ENCODE measurements at regions not wholly inside any gene's neighbourhood (a gene's known extent, or its start where the extent isn't known, plus 50 kb on each side); places are given as distances from the start of the nearest gene placed in this dataset.
A peak's percentile ranks its signal among the peaks of the same experiment; 100 is the strongest.

DNA sequence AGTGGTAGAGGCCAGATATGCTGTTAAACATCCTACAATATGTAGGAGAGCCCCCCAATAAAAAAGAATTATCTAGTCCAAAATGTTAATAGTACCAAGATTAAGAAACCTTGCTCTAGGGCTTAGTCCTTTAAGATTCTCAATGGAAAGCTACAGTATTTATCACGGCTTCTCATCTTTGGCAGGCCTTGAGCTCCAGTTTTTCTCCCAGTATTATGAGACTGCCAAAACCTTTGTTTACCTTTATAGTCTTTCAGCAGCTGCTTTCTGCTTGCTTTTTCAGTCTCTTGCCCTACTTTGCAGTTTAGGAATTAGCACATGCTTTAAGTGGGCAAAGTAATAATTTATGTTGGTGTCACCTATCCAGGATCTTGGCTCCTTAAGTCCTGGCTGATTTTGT lies 59.7 kb downstream of the NHLRC1 start:
- DNase-seq (ENCODE audit: low read depth) = no peak
- no peak overlapping the region for H3K4me3 ChIP-seq (ENCODE audit: low read depth, low read length)
- TF ChIP-seq, protein P1, sequence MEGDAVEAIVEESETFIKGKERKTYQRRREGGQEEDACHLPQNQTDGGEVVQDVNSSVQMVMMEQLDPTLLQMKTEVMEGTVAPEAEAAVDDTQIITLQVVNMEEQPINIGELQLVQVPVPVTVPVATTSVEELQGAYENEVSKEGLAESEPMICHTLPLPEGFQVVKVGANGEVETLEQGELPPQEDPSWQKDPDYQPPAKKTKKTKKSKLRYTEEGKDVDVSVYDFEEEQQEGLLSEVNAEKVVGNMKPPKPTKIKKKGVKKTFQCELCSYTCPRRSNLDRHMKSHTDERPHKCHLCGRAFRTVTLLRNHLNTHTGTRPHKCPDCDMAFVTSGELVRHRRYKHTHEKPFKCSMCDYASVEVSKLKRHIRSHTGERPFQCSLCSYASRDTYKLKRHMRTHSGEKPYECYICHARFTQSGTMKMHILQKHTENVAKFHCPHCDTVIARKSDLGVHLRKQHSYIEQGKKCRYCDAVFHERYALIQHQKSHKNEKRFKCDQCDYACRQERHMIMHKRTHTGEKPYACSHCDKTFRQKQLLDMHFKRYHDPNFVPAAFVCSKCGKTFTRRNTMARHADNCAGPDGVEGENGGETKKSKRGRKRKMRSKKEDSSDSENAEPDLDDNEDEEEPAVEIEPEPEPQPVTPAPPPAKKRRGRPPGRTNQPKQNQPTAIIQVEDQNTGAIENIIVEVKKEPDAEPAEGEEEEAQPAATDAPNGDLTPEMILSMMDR (IDR thresholded peaks at IDR 0.05; ENCODE audit: insufficient read depth, low read length) = no peak

DNA sequence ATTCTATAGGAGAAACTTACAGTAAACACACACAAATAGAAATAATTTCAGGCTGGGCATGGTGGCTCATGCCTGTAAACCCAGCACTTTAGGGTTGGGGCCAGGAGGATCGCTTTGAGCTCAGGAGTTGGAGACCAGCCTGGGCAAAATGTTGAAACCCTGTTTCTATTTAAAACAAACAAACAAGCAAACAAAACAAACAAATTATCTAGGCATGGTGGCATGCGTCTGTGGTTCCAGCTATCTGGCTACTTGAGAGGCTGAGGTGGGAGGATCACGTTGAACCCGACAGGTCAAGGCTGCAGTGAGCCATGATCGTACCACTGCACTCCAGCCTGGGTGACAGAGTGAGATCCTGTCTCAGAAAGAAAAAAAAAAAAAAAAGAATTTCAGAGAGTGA lies 64.0 kb downstream of the NHLRC1 start:
- DNase-seq (ENCODE audit: low read depth) = no peak
- TF ChIP-seq, protein P1 (IDR thresholded peaks at IDR 0.05; ENCODE audit: insufficient read depth, low read length) = no peak
- H3K4me3 ChIP-seq (ENCODE audit: low read depth, low read length) = no peak overlapping the region

DNA sequence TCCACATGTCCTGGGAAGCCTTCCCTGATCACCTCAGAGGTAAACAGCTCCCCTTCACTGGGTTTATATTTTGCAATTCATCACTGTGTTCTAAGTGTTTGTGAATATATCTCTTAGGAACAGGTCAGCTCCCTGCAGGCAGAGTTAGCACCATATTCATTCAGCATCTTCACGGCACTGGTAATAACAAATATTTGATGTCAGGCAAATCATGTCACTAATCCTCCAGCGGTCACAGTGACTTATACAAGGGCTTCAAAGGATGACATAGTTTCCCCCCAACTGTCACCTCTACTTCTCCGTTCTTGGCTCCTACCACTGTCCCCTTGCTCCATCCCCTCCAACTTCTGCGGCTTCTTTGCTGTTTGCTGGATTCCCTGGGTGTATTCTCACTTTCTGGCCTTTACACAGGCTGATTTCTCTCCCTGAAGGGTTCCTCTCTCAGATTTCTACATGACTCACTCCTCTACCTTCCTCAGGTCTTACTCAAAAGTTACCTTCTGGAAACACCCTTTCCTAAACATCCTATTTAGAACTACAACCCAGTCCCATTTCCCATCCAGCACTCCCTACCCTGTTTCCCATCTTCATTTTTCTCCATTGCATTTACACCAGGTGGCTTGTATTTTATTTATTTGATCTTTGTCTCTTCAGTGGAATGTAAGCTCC lies 66.6 kb downstream of the NHLRC1 start:
- no peak for DNase-seq (ENCODE audit: low read depth)
- TF ChIP-seq, protein P1 (IDR thresholded peaks at IDR 0.05; ENCODE audit: insufficient read depth, low read length) = no peak
- no peak overlapping the region for H3K4me3 ChIP-seq (ENCODE audit: low read depth, low read length)

DNA sequence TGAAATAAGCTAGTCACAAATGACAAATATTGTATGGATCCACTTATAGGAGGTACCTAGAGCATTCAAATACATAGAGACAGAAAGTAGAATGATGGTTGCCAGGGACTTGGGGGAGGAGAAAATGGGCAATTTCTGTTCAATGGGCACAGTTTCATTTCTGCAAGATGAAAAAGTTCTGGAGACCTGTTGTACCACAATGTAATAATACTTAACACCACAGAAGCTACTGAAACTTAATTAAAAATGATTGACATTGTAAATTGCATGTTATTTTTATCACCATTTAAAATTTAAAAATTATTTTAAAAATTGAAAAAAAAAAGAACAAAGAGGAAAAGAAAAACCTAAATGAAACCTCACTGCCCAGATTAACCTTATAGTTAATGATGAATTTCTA lies 67.4 kb downstream of the NHLRC1 start:
- H3K4me3 ChIP-seq (ENCODE audit: low read depth, low read length) = no peak overlapping the region
- DNase-seq (ENCODE audit: low read depth) = no peak
- TF ChIP-seq, protein P1 (IDR thresholded peaks at IDR 0.05; ENCODE audit: insufficient read depth, low read length) = no peak

DNA sequence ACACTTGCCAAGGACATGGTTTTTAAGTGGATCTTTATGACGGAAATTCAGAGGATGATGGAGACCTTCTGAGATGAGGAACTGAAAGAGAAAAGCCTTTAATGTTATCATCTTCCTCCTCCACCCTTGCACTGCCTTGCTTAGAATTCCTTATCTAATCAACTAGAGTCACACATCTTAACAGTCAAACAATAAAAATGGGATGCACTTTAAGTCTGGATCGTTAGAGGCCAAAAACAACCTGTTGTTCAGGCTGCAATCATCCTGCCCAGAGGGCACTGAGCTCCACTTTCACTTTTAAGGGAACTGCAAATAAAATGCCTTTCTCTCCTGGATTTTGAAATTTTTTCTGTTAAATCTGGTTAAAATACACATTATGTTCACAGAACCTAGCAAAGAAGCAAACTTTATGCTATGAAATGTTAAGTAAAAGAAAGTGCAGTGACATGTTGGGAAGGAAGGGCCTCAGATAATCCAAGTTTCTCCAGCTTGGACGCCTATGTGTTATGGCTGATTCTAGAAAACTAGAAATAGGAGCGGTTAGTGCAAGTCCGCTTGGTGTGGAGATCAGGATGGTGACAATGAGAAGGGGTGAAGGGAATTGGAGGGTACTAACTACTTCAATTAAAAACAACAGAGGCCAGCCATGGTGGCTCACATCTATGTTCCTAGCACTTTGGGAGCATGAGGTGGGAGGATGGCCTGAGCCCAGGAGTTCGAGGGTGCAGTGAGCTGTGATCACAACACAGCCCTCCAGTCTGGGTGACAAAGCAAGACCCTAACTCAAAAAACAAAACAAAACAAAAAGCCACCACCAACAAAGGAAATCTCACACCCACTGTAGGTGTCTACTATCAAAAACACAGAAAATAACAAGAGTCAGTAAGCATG lies 66.4 kb upstream of the KIF13A start:
- DNase-seq (ENCODE audit: low read depth) = peak; percentile 47
- TF ChIP-seq, protein P1 (IDR thresholded peaks at IDR 0.05; ENCODE audit: insufficient read depth, low read length) = no peak
- H3K4me3 ChIP-seq (ENCODE audit: low read depth, low read length) = peak overlapping the region; percentile 35

DNA sequence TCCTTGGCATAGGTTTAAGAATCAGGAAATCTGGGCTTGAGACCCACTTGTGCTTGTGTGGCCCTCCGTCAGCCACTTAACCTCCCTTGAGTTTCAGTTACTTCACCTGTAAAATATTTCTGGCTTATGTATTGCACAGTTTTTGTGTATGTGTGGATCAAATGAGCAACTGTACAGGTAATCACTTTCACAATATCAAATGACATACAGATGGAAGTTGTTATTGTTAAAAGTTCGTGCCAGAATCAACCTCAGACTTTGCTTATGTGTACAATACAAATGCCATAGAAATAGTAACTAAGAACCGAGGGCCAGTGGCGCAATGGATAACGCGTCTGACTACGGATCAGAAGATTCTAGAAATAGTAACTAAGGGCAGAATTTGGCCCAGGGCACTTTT lies 65.6 kb upstream of the KIF13A start:
- no peak overlapping the region for H3K4me3 ChIP-seq (ENCODE audit: low read depth, low read length)
- peak; percentile 74 for DNase-seq (ENCODE audit: low read depth)
- TF ChIP-seq, protein P1 (IDR thresholded peaks at IDR 0.05; ENCODE audit: insufficient read depth, low read length) = no peak

Measured in fibroblast of the aortic adventitia (primary cell).